Neuronal stem cell (in vitro differentiated cells): ENCODE measurements at regions not wholly inside any gene's neighbourhood (a gene's known extent, or its start where the extent isn't known, plus 50 kb on each side); places are given as distances from the start of the nearest gene placed in this dataset.

Source experiments
- DNase-seq: peaks from one replicate; pipeline ENCODE4 v3.0.0-alpha.2; 2013; ENCODE audit warnings: low spot score
- H2AFZ ChIP-seq: one replicate; pipeline ENCODE4 v1.6.1; 2013; ENCODE audit warnings: mild to moderate bottlenecking, low read length, inconsistent platforms
- H2AK5ac ChIP-seq: 2 replicates; pipeline ENCODE4 v1.6.1; 2013; ENCODE audit warnings: low read depth, mild to moderate bottlenecking, inconsistent platforms, low read length, moderate library complexity, mixed read lengths
- H2BK120ac ChIP-seq: 2 replicates; pipeline ENCODE4 v1.6.1; 2013; ENCODE audit warnings: low read depth, mild to moderate bottlenecking, inconsistent platforms, low read length, moderate library complexity, mixed read lengths
- H2BK12ac ChIP-seq: one replicate; pipeline ENCODE4 v1.6.1; 2013; ENCODE audit warnings: low read length, inconsistent platforms
- H2BK15ac ChIP-seq: 2 replicates; pipeline ENCODE4 v1.6.1; 2013; ENCODE audit warnings: mild to moderate bottlenecking, low read length, inconsistent platforms, mixed read lengths
- H2BK5ac ChIP-seq: one replicate; pipeline ENCODE4 v1.6.1; 2013; ENCODE audit warnings: inconsistent platforms, mild to moderate bottlenecking, low read length, moderate library complexity
- H3K14ac ChIP-seq: one replicate; pipeline ENCODE4 v1.6.1; 2013; ENCODE audit warnings: low read length, inconsistent platforms
- H3K18ac ChIP-seq: 2 replicates; pipeline ENCODE4 v1.6.1; 2013; ENCODE audit warnings: low read length, inconsistent platforms
- H3K23ac ChIP-seq: 2 replicates; pipeline ENCODE4 v1.6.1; 2013; ENCODE audit warnings: low read depth, mild to moderate bottlenecking, mixed read lengths, low read length, inconsistent platforms; ENCODE audit not compliant: poor library complexity
- H3K27ac ChIP-seq: replicated peaks from 3 replicates; pipeline ENCODE4 v1.5.1; 2013; ENCODE audit warnings: low read length, inconsistent platforms
- H3K27me3 ChIP-seq, 3 experiments: 2 replicates each; pipeline ENCODE4 v1.6.1; 2013; ENCODE audit warnings: low read length in 3 of 3, mild to moderate bottlenecking in 2 of 3, inconsistent platforms in 1 of 3, low read depth in 1 of 3, mixed read lengths in 1 of 3, moderate library complexity in 1 of 3; ENCODE audit not compliant: control insufficient read depth in 3 of 3, insufficient read depth in 3 of 3
- H3K36me3 ChIP-seq, 2 donors: replicated peaks in 1 of 2; 2 replicates each; pipeline ENCODE4 v1.6.1; 2013; ENCODE audit warnings: low read length in 2 of 2; ENCODE audit not compliant: control insufficient read depth in 2 of 2, insufficient read depth in 2 of 2
- H3K4ac ChIP-seq: 2 replicates; pipeline ENCODE4 v1.6.1; 2013; ENCODE audit warnings: inconsistent platforms, mild to moderate bottlenecking, low read length, moderate library complexity
- H3K4me1 ChIP-seq, 2 donors: 1 replicate in 1 of 2; 2 replicates in 1 of 2; pipeline ENCODE4 v1.6.1; 2013; ENCODE audit warnings: low read length in 2 of 2, low read depth in 1 of 2; ENCODE audit not compliant: control insufficient read depth in 2 of 2, insufficient read depth in 1 of 2
- H3K4me2 ChIP-seq: one replicate; pipeline ENCODE4 v1.6.1; 2013; ENCODE audit warnings: mild to moderate bottlenecking, low read length, inconsistent platforms; ENCODE audit not compliant: insufficient read depth, poor library complexity, severe bottlenecking
- H3K4me3 ChIP-seq, 2 donors: 2 replicates each; pipeline ENCODE4 v1.5.1; 2013; ENCODE audit warnings: low read length in 2 of 2, mild to moderate bottlenecking in 2 of 2, inconsistent platforms in 1 of 2, moderate library complexity in 1 of 2
- H3K79me1 ChIP-seq: one replicate; pipeline ENCODE4 v1.6.1; 2013; ENCODE audit warnings: low read depth, mild to moderate bottlenecking, inconsistent platforms, low read length, moderate library complexity
- H3K9ac ChIP-seq: one replicate; pipeline ENCODE4 v1.6.1; 2013; ENCODE audit warnings: mild to moderate bottlenecking, low read depth, low read length, inconsistent platforms; ENCODE audit not compliant: poor library complexity
- H3K9me3 ChIP-seq, 2 donors: replicated peaks in 1 of 2; 2 replicates each; pipeline versions ENCODE3 to v1.6.1; 2013; ENCODE audit warnings: low read length in 2 of 2, mild to moderate bottlenecking in 2 of 2, inconsistent platforms in 1 of 2, low read depth in 1 of 2, mixed read lengths in 1 of 2, moderate library complexity in 1 of 2; ENCODE audit not compliant: control insufficient read depth in 2 of 2, insufficient read depth in 1 of 2
- H4K8ac ChIP-seq: one replicate; pipeline ENCODE4 v1.6.1; 2013; ENCODE audit warnings: low read depth, mild to moderate bottlenecking, inconsistent platforms, low read length, moderate library complexity
- H4K91ac ChIP-seq: one replicate; pipeline ENCODE4 v1.6.1; 2013; ENCODE audit warnings: low read length, low read depth, mild to moderate bottlenecking, inconsistent platforms; ENCODE audit not compliant: poor library complexity
- WGBS, 2 donors: extraction: QIAGEN DNeasy Blood & Tissue Kit; methylation state at CpG; one replicate each; pipeline ENCODE4 v1.1.7; 2013; ENCODE audit warnings: missing lambda C conversion rate in 2 of 2, mixed read lengths in 1 of 2; ENCODE audit not compliant: insufficient read length in 2 of 2, insufficient replicate concordance in 1 of 2; ENCODE audit errors: extremely low coverage in 2 of 2; 5-methylcytosine and 5-hydroxymethylcytosine counted together

- WGBS, 2 donors = no CpG with 5 or more reads among the region's 3 CpGs
- no peak for DNase-seq
These were observed 761.3 kb downstream of the HDGFL1 start for GRCh38 chr6:23330632-23331031.

GRCh38 chr6:23334360-23334759 is 765.0 kb downstream of the HDGFL1 start:
- Histone ChIP-seq H3K4me2 (no peak overlapping the region), H3K9me3 (no peaks in the 10 kb centered on the region)

More at GRCh38 chr6:23330632-23331031, 761.3 kb downstream of the HDGFL1 start:
- no peak overlapping the region for H4K8ac ChIP-seq
- H3K4me2 ChIP-seq = no peak overlapping the region
- no peaks in the 10 kb centered on the region for H3K79me1 ChIP-seq
- H4K91ac ChIP-seq = no peak overlapping the region
- no peak overlapping the region for H3K4ac ChIP-seq
- no peaks in the 10 kb centered on the region for H3K27me3 ChIP-seq
- H3K14ac ChIP-seq = no peak overlapping the region
- no peak overlapping the region for H2AFZ ChIP-seq
- H3K9ac ChIP-seq = no peak overlapping the region
- no peak overlapping the region for H2BK12ac ChIP-seq
- no peak overlapping the region for H2BK15ac ChIP-seq
- H3K23ac ChIP-seq = no peak overlapping the region
- no peak overlapping the region for H3K4me3 ChIP-seq
- no peak overlapping the region for H2BK120ac ChIP-seq
- no peaks in the 10 kb centered on the region for H3K9me3 ChIP-seq
- H3K36me3 ChIP-seq = no peaks in the 10 kb centered on the region
- no peak overlapping the region for H3K27ac ChIP-seq
- no peak overlapping the region for H2AK5ac ChIP-seq
- no peak overlapping the region for H2BK5ac ChIP-seq
- no peaks in the 10 kb centered on the region for H3K4me1 ChIP-seq
- H3K18ac ChIP-seq = no peak overlapping the region

GRCh38 chr6:23335894-23336293 is 766.5 kb downstream of the HDGFL1 start:
- Histone ChIP-seq H3K14ac (no peak overlapping the region), H3K36me3 (no peaks in the 10 kb centered on the region), H2AFZ (no peak overlapping the region), H3K4me3 (no peak overlapping the region), H4K91ac (no peak overlapping the region), H2BK120ac (no peak overlapping the region), H3K18ac (no peak overlapping the region), H3K79me1 (no peaks in the 10 kb centered on the region), H4K8ac (no peak overlapping the region), H2BK5ac (no peak overlapping the region), H3K4me1 (peaks cover 4 to 15% of the 10 kb centered on the region in 2 donors), H3K9ac (no peak overlapping the region), H3K27me3 (no peaks in the 10 kb centered on the region), H3K27ac (no peak overlapping the region), H2BK12ac (no peak overlapping the region), H3K9me3 (no peaks in the 10 kb centered on the region), H2BK15ac (no peak overlapping the region), H3K23ac (no peak overlapping the region), H2AK5ac (no peak overlapping the region), H3K4me2 (no peak overlapping the region), H3K4ac (no peak overlapping the region)
- DNase-seq = no peak
- WGBS, 2 donors = no CpG with 5 or more reads among the region's 2 CpGs

More at GRCh38 chr6:23334360-23334759, 765.0 kb downstream of the HDGFL1 start:
- no peak overlapping the region for H4K8ac ChIP-seq
- H3K4me3 ChIP-seq = no peak overlapping the region
- no peak overlapping the region for H3K18ac ChIP-seq
- no peak overlapping the region for H4K91ac ChIP-seq
- H2BK15ac ChIP-seq = no peak overlapping the region
- no peaks in the 10 kb centered on the region for H3K36me3 ChIP-seq
- H3K79me1 ChIP-seq = no peaks in the 10 kb centered on the region
- no peak overlapping the region for H3K14ac ChIP-seq
- no peak overlapping the region for H3K4ac ChIP-seq
- H3K4me1 ChIP-seq = peaks cover 2 to 3% of the 10 kb centered on the region in 2 donors
- WGBS, 2 donors = no CpG with 5 or more reads among the region's 5 CpGs
- no peak overlapping the region for H2AK5ac ChIP-seq
- no peak overlapping the region for H3K9ac ChIP-seq
- DNase-seq = no peak
- no peak overlapping the region for H2BK120ac ChIP-seq
- no peak overlapping the region for H2BK12ac ChIP-seq
- H2AFZ ChIP-seq = no peak overlapping the region
- H3K27me3 ChIP-seq = no peaks in the 10 kb centered on the region
- H3K27ac ChIP-seq = no peak overlapping the region
- H2BK5ac ChIP-seq = no peak overlapping the region
- H3K23ac ChIP-seq = no peak overlapping the region

GRCh38 chr6:23339268-23339667 is 769.9 kb downstream of the HDGFL1 start:
- WGBS, 2 donors = no CpG with 5 or more reads among the region's 3 CpGs
- Histone ChIP-seq H3K9ac (no peak overlapping the region), H2BK12ac (no peak overlapping the region), H3K4ac (no peak overlapping the region), H3K79me1 (no peaks in the 10 kb centered on the region), H2AK5ac (no peak overlapping the region), H4K91ac (no peak overlapping the region), H2BK15ac (no peak overlapping the region), H4K8ac (no peak overlapping the region), H3K14ac (no peak overlapping the region), H2BK120ac (no peak overlapping the region), H3K9me3 (peaks cover 0 to 10% of the 10 kb centered on the region in 2 donors), H3K23ac (no peak overlapping the region), H3K27ac (no peak overlapping the region), H3K18ac (no peak overlapping the region), H3K4me2 (no peak overlapping the region), H3K4me1 (peaks cover 4 to 15% of the 10 kb centered on the region in 2 donors), H3K27me3 (no peaks in the 10 kb centered on the region), H2AFZ (peak overlapping the region; percentile 59), H3K36me3 (no peaks in the 10 kb centered on the region), H2BK5ac (no peak overlapping the region), H3K4me3 (no peak overlapping the region)
- peak; percentile 8 for DNase-seq
